OCI-M1 (cell line): ENCODE measurements at regions not wholly inside any gene's neighbourhood (a gene's known extent, or its start where the extent isn't known, plus 50 kb on each side); places are given as distances from the start of the nearest gene placed in this dataset.
"Not testable (repeated sequence)": the region's sequence is repeated elsewhere in the genome, so short reads cannot be mapped to it uniquely, and the experiment has no call there.

Experiments used
- DNase-seq: peaks from one replicate; lab custom pipeline; 2025; lab: John Stamatoyannopoulos, UW

DNA sequence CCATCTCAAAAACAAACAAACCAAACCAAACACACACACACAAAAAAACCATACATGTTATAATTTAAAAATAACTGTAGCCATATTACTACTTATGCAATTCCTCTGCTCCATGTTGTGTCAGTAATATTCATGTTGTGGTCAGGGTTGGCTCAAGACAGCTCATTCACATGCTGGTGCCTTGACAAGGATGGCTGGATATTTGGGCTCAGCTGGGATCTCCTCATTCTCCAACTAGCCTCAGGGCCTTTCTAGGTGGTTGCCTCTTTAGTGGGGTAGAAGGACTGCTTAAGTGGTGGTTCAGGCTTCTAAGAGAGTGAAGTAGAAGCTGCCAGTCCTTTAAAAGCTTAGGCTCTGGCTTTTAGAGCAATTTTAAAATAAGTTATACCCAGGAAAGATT lies 189.3 kb downstream of the ADRA2A start:
- DNase-seq = no peak

GRCh38 chr10:111267673-111268072 lies 190.8 kb downstream of the ADRA2A start:
- no peak for DNase-seq

DNA sequence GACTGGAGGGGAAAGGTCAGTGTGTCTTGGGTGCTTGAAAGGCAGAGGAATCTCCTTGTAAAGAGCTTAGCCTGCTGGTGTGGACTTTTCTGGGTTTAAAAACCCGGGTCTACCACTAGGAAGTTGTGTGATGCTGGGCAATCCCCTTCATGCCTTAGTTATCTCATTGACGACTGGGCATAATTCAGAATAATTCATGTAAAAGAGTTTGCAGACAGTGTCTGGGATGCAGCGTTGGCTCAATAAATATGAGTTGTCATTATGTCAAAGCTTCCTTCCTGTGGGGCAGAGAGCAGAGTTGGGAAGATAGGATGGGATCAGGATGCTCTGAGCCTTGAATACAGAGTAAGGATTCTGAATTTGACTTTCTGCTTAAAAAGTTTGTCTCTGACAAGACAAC lies 196.4 kb downstream of the ADRA2A start:
- DNase-seq = no peak

GRCh38 chr10:111273635-111274034 lies 196.8 kb downstream of the ADRA2A start:
- DNase-seq = no peak

DNA sequence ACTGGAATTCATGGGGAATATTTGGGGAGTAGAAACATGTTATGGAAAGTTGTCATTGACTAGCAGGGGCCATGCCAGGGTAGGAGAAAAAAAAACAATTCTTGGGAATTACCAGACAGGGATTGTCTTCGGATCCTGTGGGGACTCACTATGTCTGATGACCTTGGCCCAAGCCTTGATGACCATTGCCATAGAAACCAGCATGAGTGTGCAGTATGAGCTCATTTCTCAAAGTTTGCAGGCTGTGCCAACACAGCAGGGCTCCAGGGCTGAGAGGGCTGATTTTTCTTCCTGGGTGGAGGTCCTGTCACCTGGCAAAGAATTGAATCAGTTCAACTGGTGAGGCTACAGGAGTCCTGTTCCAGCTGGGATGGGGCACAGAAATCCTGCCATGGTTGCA lies 198.3 kb downstream of the ADRA2A start:
- no peak for DNase-seq

- DNase-seq = no peak
Measured at GRCh38 chr10:111277661-111278060, 200.8 kb downstream of the ADRA2A start.

DNA sequence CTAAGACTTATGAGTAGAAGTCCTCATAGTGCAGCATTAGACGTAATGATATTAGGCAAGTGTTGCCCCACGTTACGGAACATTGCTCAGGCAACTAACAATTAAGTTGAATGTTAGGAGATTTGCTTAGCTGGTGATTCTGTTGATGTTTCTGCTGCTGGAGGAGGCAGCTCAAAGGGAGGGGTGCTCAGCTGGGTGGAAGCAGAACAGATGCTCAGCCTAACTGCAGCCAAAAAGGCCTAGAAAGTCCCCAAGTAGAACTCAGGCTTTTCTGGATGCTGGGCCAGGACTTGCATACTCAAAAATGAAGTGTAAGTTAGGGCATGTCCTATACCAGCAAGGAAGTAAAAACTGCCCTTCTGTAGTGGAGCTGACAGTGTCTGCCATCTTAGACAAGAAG lies 201.4 kb downstream of the ADRA2A start:
- DNase-seq = no peak

DNA sequence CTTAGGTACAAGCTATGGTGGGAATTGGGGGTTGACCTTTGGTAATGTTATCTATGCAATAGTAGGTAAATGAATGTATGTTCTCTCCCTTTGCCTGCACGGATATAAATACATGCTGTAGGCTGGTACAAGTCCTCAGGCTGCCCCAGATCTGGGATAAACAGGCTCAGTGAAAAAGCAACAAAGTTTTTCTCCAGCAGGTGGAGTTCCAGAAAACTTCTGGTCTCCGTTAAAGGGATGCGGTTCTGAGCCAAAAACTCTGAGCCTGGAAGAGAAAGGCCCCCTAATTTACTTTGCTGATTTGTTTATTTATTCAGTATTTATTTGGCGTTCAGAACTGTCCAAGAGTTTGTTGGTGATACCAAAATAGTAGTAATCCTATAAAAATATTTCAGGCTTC lies 204.7 kb downstream of the ADRA2A start:
- DNase-seq = peak; percentile 21

- no peak for DNase-seq
Measured at GRCh38 chr10:111289461-111289860, 212.6 kb downstream of the ADRA2A start.

- no peak for DNase-seq
Measured at GRCh38 chr10:111290649-111291048, 213.8 kb downstream of the ADRA2A start.

- DNase-seq = no peak
Measured at GRCh38 chr10:111295788-111296187, 219.0 kb downstream of the ADRA2A start.

DNA sequence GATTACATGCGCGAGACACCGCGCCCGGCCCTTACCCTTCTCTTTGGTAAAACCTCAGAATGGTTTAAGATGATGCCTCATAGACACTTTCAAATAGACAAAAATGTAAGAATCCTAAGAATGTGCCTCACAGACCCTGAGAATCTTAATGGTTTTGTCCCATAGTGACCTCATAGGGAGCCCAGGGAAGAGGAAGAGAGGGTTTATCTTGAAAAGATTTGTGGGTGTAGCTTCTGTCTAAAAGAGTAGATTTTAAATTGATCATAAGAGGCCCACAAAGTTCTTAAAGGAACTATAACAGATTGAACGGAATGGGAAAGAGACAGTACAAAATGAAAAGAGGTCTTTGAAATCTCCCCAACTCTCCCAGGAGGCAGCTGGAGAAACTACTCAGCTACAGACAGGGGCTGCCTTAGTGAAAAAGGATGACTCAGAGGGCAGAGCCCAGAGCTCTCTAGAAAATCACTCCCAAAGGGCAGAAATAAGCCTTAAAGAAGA lies 220.6 kb downstream of the ADRA2A start:
- DNase-seq = no peak

- DNase-seq = no peak
Measured at GRCh38 chr10:111298031-111298430, 221.2 kb downstream of the ADRA2A start.

- no peak for DNase-seq
Measured at GRCh38 chr10:111299037-111299436, 222.2 kb downstream of the ADRA2A start.

GRCh38 chr10:111303887-111304286 lies 227.1 kb downstream of the ADRA2A start:
- no peak for DNase-seq

DNA sequence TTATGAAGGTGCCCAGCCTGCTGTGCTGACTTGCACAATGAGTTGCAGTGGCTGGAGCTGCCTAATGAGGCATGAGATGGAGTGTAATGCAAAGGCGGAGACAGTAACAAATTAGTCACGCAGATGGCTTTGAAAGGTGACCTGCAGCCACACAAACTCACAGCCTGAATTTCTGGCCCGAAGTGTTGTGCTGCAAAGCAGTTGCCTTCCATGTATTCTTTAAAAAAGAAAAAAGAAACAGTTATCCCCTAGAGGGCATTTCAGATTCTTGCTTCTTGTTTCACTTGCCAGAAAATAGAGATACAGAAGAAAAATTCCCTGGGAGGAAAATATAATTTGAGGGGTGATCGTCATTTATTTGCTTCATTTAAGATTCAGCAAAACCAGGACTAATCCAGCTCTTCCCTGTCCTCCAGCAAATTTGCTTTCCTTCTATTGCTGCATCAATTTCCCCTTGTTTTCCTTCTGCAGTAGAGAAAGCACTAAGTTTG lies 239.9 kb downstream of the ADRA2A start:
- no peak for DNase-seq

- DNase-seq = no peak
Measured at GRCh38 chr10:111319866-111320265, 243.0 kb downstream of the ADRA2A start.

DNA sequence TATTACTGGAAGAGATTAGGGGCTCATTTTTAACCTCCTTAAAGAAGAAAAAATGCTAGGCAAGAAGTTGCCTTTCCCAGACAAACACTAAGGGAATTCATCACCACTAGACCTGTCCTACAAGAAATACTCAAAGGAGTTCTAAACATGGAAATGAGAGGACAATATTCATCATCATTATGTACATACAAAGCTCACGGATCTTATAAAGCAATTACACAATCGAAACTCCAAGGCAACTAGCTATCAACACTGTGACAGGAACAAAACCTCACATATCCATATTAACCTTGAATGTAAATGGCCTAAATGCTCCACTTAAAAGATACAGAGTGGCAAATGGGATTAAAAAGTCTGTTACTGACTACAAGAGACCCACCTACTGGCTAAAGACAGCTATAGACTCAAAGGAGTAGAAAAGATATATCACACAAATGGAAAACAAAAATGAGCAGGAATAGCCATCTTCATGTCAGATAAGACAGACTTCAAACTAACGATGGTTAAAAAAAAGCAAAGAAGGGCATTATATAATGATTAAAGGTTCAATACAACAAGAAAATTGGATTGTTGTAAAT lies 246.6 kb downstream of the ADRA2A start:
- DNase-seq = peak; percentile 22

- DNase-seq = not testable (repeated sequence)
Measured at GRCh38 chr10:111332174-111332573, 255.3 kb downstream of the ADRA2A start.

- DNase-seq = no peak
Measured at GRCh38 chr10:111335826-111336225, 259.0 kb downstream of the ADRA2A start.

DNA sequence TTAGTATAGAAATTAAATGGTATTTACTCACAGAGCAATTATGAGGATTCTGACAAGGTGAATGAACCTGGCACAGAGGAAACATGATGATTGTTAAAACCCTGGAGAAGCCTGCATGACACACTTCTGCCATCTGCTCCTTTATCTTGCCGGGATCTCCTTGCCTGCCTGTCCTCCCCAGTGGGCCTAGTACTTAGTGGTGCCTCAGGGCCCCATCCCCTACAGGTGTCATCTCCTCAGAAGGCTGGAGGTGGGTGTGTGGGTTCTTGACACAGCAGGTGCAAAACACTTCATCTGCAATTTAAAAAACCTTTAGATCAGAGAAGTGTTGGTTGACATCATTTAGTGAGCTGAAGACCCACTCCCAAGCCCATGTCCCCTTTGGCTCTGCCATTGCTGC lies 261.2 kb downstream of the ADRA2A start:
- no peak for DNase-seq

GRCh38 chr10:111338805-111339204 lies 262.0 kb downstream of the ADRA2A start:
- no peak for DNase-seq

- peak; percentile 18 for DNase-seq
Measured at GRCh38 chr10:111344804-111345203, 268.0 kb downstream of the ADRA2A start.

GRCh38 chr10:111347386-111348013 lies 270.7 kb downstream of the ADRA2A start:
- DNase-seq = no peak
